Fibroblast of pulmonary artery (primary cell): ENCODE measurements at regions not wholly inside any gene's neighbourhood (a gene's known extent, or its start where the extent isn't known, plus 50 kb on each side); places are given as distances from the start of the nearest gene placed in this dataset.

Source experiments
- DNase-seq: peaks from one replicate; pipeline ENCODE4 v3.0.0-alpha.2; 2010; ENCODE audit warnings: low read depth
- H3K4me3 ChIP-seq: replicated peaks from 2 replicates; pipeline ENCODE4 v1.5.1; 2011; ENCODE audit warnings: low read depth, mild to moderate bottlenecking, control low read depth, low read length, moderate library complexity
- TF ChIP-seq, protein P1 (sequence below): IDR thresholded peaks from 2 replicates; pipeline ENCODE4 v1.5.1; 2011; ENCODE audit warnings: mild to moderate bottlenecking, control low read depth, low read length, inconsistent platforms; ENCODE audit errors: missing control alignments

DNA sequence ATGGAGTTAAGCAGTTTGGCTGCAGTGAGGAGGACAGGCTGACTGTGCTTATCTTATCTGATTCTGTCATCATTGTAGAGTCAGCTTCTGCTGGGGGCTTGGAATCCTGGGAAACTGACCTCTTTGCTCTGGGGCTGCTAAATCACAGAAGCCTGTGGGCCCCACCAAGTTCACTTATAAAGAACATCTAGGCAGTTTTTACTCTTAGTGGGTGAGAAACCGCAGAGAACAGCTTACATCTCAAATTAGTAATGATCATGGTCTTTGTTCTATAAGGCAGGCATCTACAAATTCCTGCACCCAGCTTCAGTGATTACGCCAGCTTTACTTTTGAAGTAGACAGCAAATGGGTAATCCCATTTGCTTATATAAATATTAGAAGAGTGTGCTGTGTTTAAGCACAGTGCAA, 75.7 kb downstream of the ZC3H11B start:
- TF ChIP-seq, protein P1, sequence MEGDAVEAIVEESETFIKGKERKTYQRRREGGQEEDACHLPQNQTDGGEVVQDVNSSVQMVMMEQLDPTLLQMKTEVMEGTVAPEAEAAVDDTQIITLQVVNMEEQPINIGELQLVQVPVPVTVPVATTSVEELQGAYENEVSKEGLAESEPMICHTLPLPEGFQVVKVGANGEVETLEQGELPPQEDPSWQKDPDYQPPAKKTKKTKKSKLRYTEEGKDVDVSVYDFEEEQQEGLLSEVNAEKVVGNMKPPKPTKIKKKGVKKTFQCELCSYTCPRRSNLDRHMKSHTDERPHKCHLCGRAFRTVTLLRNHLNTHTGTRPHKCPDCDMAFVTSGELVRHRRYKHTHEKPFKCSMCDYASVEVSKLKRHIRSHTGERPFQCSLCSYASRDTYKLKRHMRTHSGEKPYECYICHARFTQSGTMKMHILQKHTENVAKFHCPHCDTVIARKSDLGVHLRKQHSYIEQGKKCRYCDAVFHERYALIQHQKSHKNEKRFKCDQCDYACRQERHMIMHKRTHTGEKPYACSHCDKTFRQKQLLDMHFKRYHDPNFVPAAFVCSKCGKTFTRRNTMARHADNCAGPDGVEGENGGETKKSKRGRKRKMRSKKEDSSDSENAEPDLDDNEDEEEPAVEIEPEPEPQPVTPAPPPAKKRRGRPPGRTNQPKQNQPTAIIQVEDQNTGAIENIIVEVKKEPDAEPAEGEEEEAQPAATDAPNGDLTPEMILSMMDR, result no peak
- H3K4me3 ChIP-seq, result no peak overlapping the region
- no peak for DNase-seq

DNA sequence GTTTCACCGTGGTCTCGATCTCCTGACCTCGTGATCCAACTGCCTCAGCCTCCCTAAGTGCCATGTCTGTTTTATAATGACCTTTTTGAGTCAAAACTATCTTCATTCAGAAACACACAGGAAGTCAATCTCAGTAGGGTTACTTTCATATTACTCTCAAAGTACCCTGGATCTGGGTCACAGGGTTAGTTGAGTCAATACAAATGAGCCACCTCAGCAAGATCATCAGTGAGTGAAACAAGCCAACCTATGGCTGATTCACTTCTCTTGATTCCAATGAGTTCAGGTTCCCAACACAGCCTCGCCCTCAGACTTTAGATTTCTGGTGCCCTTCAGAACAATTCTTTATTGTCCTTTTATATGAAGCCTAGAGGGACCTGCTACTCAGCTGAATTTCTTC, 76.9 kb downstream of the ZC3H11B start:
- TF ChIP-seq, protein P1, result no peak
- DNase-seq, result no peak
- H3K4me3 ChIP-seq, result no peak overlapping the region

DNA sequence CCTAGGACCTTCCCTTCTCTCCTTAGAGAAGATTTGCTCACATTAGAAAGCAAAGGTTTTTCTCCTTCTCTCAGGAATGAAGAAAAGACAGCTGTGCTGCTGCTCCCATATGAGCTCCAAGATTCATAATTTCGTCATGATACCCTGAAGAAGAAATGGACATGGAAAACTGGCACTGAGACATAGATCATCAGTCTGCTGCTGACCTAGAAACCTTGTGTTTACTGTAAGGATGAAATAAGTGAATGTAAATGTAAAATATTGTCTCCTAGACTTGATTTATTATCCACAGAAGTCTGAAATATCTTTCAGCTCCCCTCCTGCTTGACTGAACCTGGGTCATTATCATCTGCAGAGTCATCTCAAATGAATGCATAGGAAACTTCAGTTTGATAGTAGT, 77.9 kb downstream of the ZC3H11B start:
- TF ChIP-seq, protein P1, result no peak
- no peak for DNase-seq
- H3K4me3 ChIP-seq, result no peak overlapping the region

DNA sequence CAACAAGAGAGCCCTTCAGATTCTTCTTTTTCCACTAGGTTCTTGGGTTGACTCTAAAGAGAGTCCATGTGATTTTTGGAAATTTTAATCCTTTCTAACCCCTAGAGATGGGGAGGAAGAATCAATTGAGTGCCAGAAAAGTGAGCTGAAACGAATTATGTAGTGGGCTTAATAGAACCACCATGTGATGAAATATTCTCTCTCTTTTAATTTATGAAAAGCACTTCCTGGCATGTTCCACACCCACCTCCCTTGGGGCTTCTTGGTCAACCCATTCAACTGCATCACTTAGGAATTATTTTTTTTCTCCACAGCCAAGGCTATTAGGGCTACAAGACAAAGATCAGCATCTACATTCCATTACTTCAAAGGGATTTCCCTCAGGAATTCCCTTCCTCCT, 79.6 kb downstream of the ZC3H11B start:
- TF ChIP-seq, protein P1, result no peak
- peak; percentile 41 for DNase-seq
- H3K4me3 ChIP-seq, result no peak overlapping the region

DNA sequence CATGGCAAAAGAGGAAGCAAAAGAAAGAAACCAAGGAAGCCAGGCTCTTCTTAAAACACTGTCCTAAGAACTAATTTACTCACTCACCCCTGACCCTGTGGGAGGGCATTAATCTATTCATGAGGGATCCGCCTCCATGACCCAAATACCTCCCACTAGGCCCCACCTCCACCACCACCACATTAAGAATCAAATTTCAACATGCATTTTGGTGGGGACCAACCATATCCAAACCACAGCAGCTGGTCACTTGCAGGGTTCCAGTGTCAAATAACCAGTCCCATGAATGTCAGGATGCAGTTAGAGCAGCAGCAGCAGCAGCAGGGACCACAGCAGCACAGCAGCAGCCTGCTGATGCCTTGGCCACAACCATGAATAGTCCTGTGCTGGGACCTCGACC, 83.8 kb downstream of the ZC3H11B start:
- TF ChIP-seq, protein P1, result no peak
- no peak for DNase-seq
- no peak overlapping the region for H3K4me3 ChIP-seq

DNA sequence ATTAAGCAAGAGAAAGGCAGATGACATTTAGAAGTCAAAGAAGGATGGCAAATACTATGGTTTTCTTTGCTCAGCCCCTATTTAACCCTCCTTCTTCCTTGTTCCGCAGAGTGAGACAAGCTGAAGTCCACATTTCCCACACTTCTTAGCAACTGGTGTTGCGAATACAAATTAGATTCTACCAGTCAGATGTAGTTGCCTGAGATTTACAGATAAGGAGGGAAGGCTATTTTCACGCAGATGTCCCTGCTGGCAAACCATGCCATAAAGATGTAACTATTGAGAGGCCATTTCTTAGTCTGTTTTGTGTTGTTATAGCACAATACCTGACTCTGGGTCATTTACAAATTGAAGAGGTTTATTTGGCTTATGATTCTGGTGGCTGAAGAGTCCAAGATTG, 84.3 kb downstream of the ZC3H11B start:
- DNase-seq, result no peak

DNA sequence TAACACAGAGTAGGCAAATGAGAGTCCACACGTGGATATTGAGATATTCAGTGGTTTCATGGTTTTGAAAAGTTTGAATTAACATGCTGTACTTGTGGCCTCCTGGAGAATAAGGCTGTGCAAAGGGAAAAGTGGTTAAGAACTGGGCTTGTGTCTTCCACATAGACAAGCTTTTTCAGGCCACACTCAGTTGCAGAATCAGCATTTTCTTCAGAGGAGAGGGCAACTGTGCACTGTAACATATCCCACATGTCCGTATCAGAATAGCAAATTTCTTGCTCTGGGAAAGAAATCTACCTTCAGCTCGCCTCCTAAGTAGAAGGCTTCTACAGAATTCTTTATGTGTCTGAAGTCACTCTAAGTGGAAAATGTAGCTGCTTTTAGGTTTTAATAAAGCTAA, 84.9 kb downstream of the ZC3H11B start:
- TF ChIP-seq, protein P1, result no peak
- no peak overlapping the region for H3K4me3 ChIP-seq
- no peak for DNase-seq

More for the DNA sequence above, 84.3 kb downstream of the ZC3H11B start:
- H3K4me3 ChIP-seq, result no peak overlapping the region
- TF ChIP-seq, protein P1, result no peak
